Stimulated activated CD4-positive, alpha-beta T cell treated with anti-CD3 and anti-CD28 coated beads, Interleukin-15, amount 100 ng/mL, for 1 hour (primary cell): ENCODE measurements at regions not wholly inside any gene's neighbourhood (a gene's known extent, or its start where the extent isn't known, plus 50 kb on each side); places are given as distances from the start of the nearest gene placed in this dataset.

Experiments used
- DNase-seq, 2 donors: peaks; one replicate each; pipeline ENCODE4 v3.0.0-alpha.2; 2020; ENCODE audit warnings: low read depth in 1 of 2, low spot score in 1 of 2

- no peak for DNase-seq
Observed at GRCh38 chr14:97246648-97247047, 449.5 kb downstream of the VRK1 start.

DNA sequence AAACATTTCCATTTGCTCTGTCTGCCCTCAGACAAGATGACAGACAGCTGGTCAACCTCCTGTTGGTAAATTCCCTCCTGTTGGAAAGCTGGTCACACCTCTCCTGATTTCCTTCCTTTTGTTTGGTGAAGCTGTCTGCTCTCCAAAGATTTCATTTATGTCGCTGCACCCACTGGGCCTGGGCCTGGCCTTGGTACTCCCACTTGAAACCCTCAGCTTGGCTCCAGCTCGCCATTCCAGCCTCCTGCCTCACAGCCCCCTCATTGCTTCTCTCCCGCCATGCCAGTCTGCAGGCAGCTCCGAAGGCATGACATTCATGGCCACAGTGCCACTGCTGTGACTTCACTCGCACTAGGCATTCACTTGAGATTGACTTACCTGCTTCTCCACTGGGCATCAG is 451.8 kb downstream of the VRK1 start:
- no peak for DNase-seq

GRCh38 chr14:97250931-97251330 is 453.7 kb downstream of the VRK1 start:
- no peak for DNase-seq

GRCh38 chr14:97251491-97252155 is 454.4 kb downstream of the VRK1 start:
- no peak for DNase-seq

DNA sequence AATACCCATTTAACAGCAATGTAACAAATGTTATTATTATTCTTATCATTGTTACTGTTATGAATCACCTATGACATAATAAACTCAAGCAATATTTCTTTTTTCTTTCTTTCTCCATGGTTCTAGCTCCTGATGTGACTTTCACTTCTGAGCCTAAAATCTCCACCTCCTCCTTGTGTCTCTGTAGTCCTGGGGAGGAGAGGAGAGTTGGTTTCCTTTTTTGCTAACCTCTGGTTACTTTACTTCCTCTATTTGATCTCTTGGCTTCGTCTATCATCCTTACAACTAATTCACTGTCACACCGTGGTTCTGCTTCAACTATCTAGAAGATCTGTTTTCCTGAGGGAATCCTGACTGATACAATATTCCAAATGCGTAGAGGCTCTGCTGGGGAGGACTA is 456.6 kb downstream of the VRK1 start:
- DNase-seq = no peak

- no peak for DNase-seq
Observed at GRCh38 chr14:97262336-97262735, 465.2 kb downstream of the VRK1 start.

DNA sequence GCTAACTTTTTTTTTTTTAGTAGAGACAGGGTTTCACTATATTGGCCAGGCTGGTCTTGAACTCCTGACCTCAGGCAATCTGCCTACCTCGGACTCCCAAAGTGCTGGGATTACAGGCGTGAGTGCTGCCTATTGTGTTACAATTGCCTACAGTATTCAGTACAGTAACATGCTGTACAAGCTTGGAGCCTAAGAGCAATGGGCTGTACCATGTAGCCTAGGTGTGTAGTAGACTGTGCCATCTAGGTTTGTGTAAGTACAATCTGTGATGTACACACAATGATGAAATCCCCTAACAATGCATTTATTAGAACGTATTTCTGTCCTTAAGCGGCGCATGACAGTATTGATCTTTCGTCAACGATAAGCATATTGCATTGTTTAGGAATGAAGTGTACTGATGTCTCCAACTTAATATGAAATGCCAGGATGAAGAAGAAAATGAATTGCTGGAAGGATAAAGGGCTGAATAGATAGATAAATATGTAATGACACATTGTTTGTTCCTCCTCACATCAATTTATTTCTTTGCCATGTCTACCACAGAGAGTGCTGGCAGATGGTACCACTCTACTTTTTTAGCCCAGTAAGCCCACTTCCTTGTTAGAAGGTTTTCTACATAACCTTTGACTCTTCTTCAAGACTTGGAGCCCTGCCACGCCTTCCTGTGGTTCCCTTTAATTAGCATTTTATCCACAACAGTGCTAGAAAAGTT is 467.5 kb downstream of the VRK1 start:
- DNase-seq = no peak

- DNase-seq = no peak
Observed at GRCh38 chr14:97266653-97267052, 469.5 kb downstream of the VRK1 start.

GRCh38 chr14:97267509-97267908 is 470.3 kb downstream of the VRK1 start:
- no peak for DNase-seq

DNA sequence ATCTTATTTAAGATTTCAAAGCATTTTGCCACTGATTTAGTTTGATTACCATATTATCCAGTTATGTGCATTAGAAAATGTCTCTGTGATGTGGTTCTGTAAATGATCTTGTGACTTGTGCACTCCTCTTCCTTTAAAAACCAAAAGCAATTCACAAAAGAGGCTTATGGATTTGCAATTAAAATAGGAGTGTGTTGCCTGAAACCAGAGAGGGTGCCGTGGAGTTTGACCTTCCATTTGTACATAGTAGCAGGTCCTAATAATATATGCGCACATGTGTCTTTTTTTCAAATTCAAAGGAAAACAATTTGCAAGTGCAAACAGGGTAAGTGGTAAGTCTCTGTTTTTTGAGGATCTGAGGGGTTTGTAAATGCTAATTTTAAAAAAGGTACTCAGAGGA is 470.9 kb downstream of the VRK1 start:
- no peak for DNase-seq

GRCh38 chr14:97270308-97270707 is 473.1 kb downstream of the VRK1 start:
- no peak for DNase-seq

GRCh38 chr14:97271451-97271960 is 474.3 kb downstream of the VRK1 start:
- no peak for DNase-seq

DNA sequence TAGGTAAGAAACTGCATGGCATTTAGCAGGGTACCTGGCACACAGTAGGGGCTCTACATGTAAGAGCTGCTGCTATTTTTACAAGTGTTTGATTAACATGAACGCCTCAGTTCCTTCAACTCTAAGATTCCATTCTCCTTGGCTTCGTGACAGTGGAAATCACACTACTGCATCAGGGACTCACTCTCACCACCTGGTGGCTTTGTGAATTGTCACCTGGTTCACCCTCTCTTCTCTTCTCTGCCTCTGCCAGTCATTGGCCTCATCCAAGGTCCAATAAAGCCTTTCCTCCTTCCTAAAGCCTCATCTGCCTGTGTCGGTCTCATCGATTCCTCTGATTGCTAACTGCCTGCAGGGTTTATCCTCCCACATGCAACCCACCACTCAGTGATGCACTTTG is 476.4 kb downstream of the VRK1 start:
- no peak for DNase-seq

DNA sequence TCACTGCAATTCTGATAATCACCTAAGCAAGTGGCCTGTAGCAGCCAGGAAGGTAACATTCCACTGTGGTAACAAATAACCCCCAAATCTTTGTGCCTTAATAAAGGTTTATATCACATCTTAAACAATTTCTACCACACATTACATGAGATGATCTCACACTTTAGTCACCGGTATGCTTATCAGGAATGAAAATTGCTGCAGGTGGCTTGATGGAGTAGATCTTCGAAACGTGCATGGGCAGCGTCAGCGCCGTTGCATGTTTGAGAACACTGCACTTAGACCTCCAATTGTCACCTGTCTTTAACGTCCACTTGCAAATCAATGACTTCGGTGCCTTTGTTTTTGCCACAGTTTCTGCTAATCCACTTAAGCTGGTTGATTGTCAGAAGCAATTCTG is 477.4 kb downstream of the VRK1 start:
- no peak for DNase-seq

- no peak for DNase-seq
Observed at GRCh38 chr14:97275276-97275675, 478.1 kb downstream of the VRK1 start.

GRCh38 chr14:97276573-97276972 is 479.4 kb downstream of the VRK1 start:
- DNase-seq = no peak

GRCh38 chr14:97277711-97278110 is 480.5 kb downstream of the VRK1 start:
- no peak for DNase-seq

DNA sequence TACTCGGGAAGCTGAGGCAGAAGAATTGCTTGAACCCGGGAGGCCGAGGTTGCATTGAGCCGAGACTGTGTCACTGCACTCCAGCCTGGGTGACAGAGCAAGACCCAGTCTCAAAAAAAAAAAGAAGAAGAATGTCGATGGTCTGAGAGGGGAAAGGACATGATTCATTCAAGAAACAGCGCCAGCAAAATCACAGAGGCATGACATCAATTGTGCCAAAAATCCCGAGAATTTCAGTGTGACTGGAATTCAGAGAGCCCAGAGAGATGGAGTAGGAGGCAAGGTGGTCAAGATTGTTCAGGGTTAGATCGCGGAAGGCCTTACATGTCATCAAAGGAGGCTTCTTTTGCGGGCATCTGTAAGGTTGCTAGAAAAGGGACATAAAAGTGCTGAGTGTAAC is 483.3 kb downstream of the VRK1 start:
- DNase-seq = no peak

- no peak for DNase-seq
Observed at GRCh38 chr14:97281741-97282140, 484.6 kb downstream of the VRK1 start.

DNA sequence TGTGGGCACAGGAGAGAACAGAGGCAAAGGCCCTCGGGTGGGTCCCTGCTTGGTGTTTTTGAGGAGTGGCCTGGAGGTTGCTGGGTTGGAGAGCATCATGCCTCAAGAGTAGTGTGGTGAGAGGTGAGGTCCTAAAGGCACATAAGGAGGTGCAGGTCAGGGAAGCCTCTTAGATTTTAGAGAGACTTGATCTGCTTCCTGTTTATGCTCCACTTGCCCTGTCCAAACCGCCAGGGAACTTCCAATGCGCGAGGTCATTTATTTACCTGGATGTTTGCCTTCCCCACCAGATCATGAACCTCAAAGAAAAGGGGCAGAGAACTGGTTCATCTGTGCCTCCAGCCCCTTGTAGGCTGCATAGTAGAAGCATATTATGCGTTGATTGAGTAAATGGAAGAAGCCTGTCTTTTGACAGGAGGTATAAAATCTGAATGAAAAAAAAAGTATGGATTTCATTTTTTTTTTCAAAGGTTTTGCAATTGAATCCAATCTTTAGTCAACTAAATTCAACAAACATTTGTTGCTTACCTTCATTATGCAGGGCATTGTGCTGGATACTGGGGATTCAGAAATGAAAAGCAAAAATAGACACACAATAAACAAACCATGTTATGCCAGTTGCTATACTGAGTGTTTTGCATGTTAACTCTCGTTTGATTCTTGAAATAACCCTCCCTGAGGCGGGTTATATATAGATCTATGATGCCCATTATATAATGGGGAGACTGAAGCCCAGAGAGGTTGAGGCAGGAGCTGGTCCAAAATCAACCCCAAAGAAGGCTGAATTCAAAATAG is 485.2 kb downstream of the VRK1 start:
- DNase-seq = no peak

DNA sequence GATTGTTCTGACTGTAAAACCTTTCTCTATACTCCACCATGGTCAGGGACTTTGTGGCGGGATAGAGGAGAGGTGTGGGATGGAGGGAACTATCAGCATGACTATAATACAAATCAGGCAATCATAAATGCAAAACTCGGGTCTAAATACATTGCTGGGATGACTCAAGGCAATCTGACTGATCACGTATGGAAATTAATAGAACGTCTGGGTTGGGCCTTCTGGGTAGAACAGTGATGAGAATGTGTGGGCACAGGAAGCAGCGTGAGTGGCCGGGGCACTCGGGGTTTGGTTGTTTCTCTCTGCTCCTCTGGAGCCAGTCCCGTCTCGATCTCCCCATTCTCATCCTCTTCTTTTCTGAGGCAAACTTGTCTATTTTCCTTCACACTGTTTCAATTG is 485.8 kb downstream of the VRK1 start:
- no peak for DNase-seq

DNA sequence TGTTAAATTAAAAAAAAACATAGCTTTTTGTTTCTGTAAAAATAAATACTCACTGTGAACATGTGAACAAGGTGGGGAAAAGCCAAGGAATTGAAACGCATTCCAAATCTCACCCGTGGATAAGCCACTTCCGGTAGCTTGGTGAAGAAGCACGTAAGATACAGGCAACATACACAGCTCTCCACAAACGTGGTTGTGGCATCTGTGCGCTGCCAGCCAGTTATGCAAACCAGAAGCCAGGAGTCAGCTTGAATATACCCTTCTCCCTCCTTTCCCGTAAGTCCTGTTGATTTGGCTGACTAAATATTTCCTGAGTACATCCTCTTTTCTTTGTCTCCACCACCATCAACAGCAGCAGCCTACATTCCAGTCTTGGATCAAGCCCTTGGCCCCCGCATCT is 486.2 kb downstream of the VRK1 start:
- DNase-seq = no peak
